ENCODE measurements at regions not wholly inside any gene's neighbourhood (a gene's known extent, or its start where the extent isn't known, plus 50 kb on each side); places are given as distances from the start of the nearest gene placed in this dataset.
"Not testable (repeated sequence)": the region's sequence is repeated elsewhere in the genome, so short reads cannot be mapped to it uniquely, and the experiment has no call there.

- H3K27me3 ChIP-seq (replicated peaks; ENCODE audit: control insufficient read depth, insufficient read depth, low read length): no peaks in the 10 kb centered on the region
- DNase-seq (ENCODE audit: low read depth): no peak
Observed at GRCh38 chr12:19916196-19916753, 452.1 kb upstream of the PDE3A start.

DNA sequence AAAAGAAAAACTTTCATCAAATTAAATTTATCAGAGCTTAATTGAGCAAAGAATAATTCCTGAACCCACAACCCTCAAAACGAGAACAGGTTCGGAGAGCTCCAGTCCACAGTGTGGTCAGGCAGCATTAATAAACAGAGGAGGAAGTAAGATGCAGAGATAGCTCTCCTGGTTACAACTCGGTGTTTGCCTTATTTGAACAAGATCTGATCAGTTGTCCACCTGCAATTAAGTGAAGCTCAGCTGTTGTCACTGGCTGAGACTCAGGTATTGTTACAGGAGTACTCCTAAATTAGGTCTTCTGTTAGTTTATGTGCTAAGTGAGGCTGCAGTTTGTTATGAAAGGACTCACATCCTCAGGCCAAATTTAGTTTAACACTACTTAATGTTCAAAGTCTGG is 451.4 kb upstream of the PDE3A start:
- Histone ChIP-seq H3K4me3 (ENCODE audit: low read length) (no peak overlapping the region), H3K36me3 (ENCODE audit: control insufficient read depth, insufficient read depth, low read length, severe bottlenecking) (no peaks in the 10 kb centered on the region), H3K9ac (ENCODE audit: low read length) (no peak overlapping the region), H3K27me3 (replicated peaks; ENCODE audit: control insufficient read depth, insufficient read depth, low read length) (no peaks in the 10 kb centered on the region), H3K4me1 (ENCODE audit: control insufficient read depth, insufficient read depth, low read length) (no peaks in the 10 kb centered on the region), H3K9me3 (ENCODE audit: control insufficient read depth, low read length) (no peaks in the 10 kb centered on the region)
- no peak for DNase-seq (ENCODE audit: low read depth)

More at GRCh38 chr12:19916196-19916753, 452.1 kb upstream of the PDE3A start:
- Histone ChIP-seq H3K4me1 (ENCODE audit: control insufficient read depth, insufficient read depth, low read length) (no peaks in the 10 kb centered on the region), H3K9ac (ENCODE audit: low read length) (no peak overlapping the region), H3K36me3 (ENCODE audit: control insufficient read depth, insufficient read depth, low read length, severe bottlenecking) (no peaks in the 10 kb centered on the region), H3K4me3 (ENCODE audit: low read length) (no peak overlapping the region), H3K9me3 (ENCODE audit: control insufficient read depth, low read length) (no peaks in the 10 kb centered on the region)

DNA sequence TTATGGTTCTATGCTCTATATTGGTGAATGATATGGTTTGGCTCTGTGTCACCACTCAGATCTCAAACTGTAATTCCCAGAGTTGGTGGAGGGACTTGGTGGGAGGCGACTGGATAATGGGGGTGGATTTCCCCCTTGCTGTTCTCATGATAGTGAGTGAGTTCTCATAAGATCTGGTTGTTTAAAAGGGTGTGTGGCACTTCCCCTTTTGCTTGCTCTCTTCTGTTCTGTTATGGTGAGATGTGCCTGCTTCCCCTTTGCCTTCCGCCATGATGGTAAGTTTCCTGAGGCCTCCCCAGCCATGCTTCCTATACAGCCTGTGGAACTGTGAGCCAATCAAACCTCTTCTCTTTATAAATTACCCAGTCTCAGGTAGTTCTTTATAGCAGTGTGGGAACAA is 446.6 kb upstream of the PDE3A start:
- not testable (repeated sequence) for H3K9me3 ChIP-seq (ENCODE audit: control insufficient read depth, low read length); DNase-seq (ENCODE audit: low read depth); H3K36me3 ChIP-seq (ENCODE audit: control insufficient read depth, insufficient read depth, low read length, severe bottlenecking); H3K27me3 ChIP-seq (replicated peaks; ENCODE audit: control insufficient read depth, insufficient read depth, low read length); H3K9ac ChIP-seq (ENCODE audit: low read length); H3K4me3 ChIP-seq (ENCODE audit: low read length); H3K4me1 ChIP-seq (ENCODE audit: control insufficient read depth, insufficient read depth, low read length)

DNA sequence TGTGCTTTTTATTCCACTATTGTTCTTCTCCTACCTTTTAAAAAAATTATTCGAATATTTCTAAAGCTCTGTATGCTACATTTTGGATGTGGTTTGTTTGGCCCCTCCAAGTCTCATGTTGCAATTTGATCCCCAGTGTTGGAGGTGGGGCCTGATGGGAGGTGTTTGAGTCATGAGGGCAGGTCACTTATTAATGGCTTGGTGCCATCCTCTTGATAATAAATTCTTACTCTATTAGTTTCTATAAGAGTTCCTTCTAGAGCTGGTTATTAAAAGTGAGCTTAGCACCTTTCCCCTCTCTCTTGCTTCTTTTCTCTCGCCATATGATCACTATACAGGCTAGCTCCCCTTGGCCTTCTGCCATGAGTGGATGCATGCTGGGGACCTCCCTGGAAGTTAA is 445.6 kb upstream of the PDE3A start:
- H3K36me3 ChIP-seq (ENCODE audit: control insufficient read depth, insufficient read depth, low read length, severe bottlenecking): no peaks in the 10 kb centered on the region
- no peak overlapping the region for H3K9ac ChIP-seq (ENCODE audit: low read length)
- H3K4me3 ChIP-seq (ENCODE audit: low read length): no peak overlapping the region
- DNase-seq (ENCODE audit: low read depth): no peak
- H3K27me3 ChIP-seq (replicated peaks; ENCODE audit: control insufficient read depth, insufficient read depth, low read length): no peaks in the 10 kb centered on the region
- H3K4me1 ChIP-seq (ENCODE audit: control insufficient read depth, insufficient read depth, low read length): no peaks in the 10 kb centered on the region
- no peaks in the 10 kb centered on the region for H3K9me3 ChIP-seq (ENCODE audit: control insufficient read depth, low read length)

DNA sequence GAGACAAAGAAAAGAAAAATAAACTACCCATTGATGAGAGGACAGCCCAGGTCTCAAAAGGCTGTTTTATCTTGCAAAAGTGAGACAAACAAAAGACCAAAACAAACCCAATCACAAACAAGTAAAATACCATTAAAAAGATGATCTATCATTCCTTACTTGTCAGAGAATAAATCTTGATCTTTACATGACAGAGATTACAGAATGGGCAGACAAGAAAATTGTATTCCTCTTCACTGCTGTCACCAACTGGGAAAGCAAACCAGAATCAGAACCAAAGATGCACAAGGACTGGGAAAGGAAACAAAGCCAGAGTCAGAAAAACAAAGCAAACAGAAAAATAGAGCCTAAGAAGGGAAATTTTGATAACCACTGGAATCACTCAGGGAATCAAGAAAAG is 444.0 kb upstream of the PDE3A start:
- Histone ChIP-seq H3K9me3 (ENCODE audit: control insufficient read depth, low read length) (no peaks in the 10 kb centered on the region), H3K4me1 (ENCODE audit: control insufficient read depth, insufficient read depth, low read length) (no peaks in the 10 kb centered on the region), H3K36me3 (ENCODE audit: control insufficient read depth, insufficient read depth, low read length, severe bottlenecking) (no peaks in the 10 kb centered on the region), H3K4me3 (ENCODE audit: low read length) (no peak overlapping the region), H3K9ac (ENCODE audit: low read length) (no peak overlapping the region), H3K27me3 (replicated peaks; ENCODE audit: control insufficient read depth, insufficient read depth, low read length) (no peaks in the 10 kb centered on the region)
- DNase-seq (ENCODE audit: low read depth): no peak

- Histone ChIP-seq H3K4me3 (ENCODE audit: low read length) (no peak overlapping the region), H3K9me3 (ENCODE audit: control insufficient read depth, low read length) (no peaks in the 10 kb centered on the region), H3K27me3 (replicated peaks; ENCODE audit: control insufficient read depth, insufficient read depth, low read length) (no peaks in the 10 kb centered on the region), H3K9ac (ENCODE audit: low read length) (no peak overlapping the region), H3K4me1 (ENCODE audit: control insufficient read depth, insufficient read depth, low read length) (no peaks in the 10 kb centered on the region), H3K36me3 (ENCODE audit: control insufficient read depth, insufficient read depth, low read length, severe bottlenecking) (no peaks in the 10 kb centered on the region)
- no peak for DNase-seq (ENCODE audit: low read depth)
Observed at GRCh38 chr12:19925841-19926240, 442.5 kb upstream of the PDE3A start.

- no peak for DNase-seq (ENCODE audit: low read depth)
- no peaks in the 10 kb centered on the region for H3K4me1 ChIP-seq (ENCODE audit: control insufficient read depth, insufficient read depth, low read length)
- no peak overlapping the region for H3K4me3 ChIP-seq (ENCODE audit: low read length)
- no peak overlapping the region for H3K9ac ChIP-seq (ENCODE audit: low read length)
- H3K27me3 ChIP-seq (replicated peaks; ENCODE audit: control insufficient read depth, insufficient read depth, low read length): no peaks in the 10 kb centered on the region
- no peaks in the 10 kb centered on the region for H3K9me3 ChIP-seq (ENCODE audit: control insufficient read depth, low read length)
- H3K36me3 ChIP-seq (ENCODE audit: control insufficient read depth, insufficient read depth, low read length, severe bottlenecking): no peaks in the 10 kb centered on the region
Observed at GRCh38 chr12:19926266-19926665, 442.1 kb upstream of the PDE3A start.

GRCh38 chr12:19927661-19928060 is 440.7 kb upstream of the PDE3A start:
- Histone ChIP-seq H3K9me3 (ENCODE audit: control insufficient read depth, low read length) (no peaks in the 10 kb centered on the region), H3K4me3 (ENCODE audit: low read length) (no peak overlapping the region)
- DNase-seq (ENCODE audit: low read depth): no peak

GRCh38 chr12:19932413-19932812 is 435.9 kb upstream of the PDE3A start:
- Histone ChIP-seq H3K9ac (ENCODE audit: low read length) (no peak overlapping the region), H3K4me3 (ENCODE audit: low read length) (no peak overlapping the region), H3K9me3 (ENCODE audit: control insufficient read depth, low read length) (no peaks in the 10 kb centered on the region), H3K36me3 (ENCODE audit: control insufficient read depth, insufficient read depth, low read length, severe bottlenecking) (no peaks in the 10 kb centered on the region), H3K27me3 (replicated peaks; ENCODE audit: control insufficient read depth, insufficient read depth, low read length) (no peaks in the 10 kb centered on the region), H3K4me1 (ENCODE audit: control insufficient read depth, insufficient read depth, low read length) (no peaks in the 10 kb centered on the region)
- DNase-seq (ENCODE audit: low read depth): no peak

More at GRCh38 chr12:19927661-19928060, 440.7 kb upstream of the PDE3A start:
- Histone ChIP-seq H3K27me3 (replicated peaks; ENCODE audit: control insufficient read depth, insufficient read depth, low read length) (no peaks in the 10 kb centered on the region), H3K36me3 (ENCODE audit: control insufficient read depth, insufficient read depth, low read length, severe bottlenecking) (no peaks in the 10 kb centered on the region), H3K4me1 (ENCODE audit: control insufficient read depth, insufficient read depth, low read length) (no peaks in the 10 kb centered on the region), H3K9ac (ENCODE audit: low read length) (no peak overlapping the region)

GRCh38 chr12:19933924-19934323 is 434.4 kb upstream of the PDE3A start:
- Histone ChIP-seq H3K4me3 (ENCODE audit: low read length) (no peak overlapping the region), H3K9me3 (ENCODE audit: control insufficient read depth, low read length) (no peaks in the 10 kb centered on the region), H3K4me1 (ENCODE audit: control insufficient read depth, insufficient read depth, low read length) (no peaks in the 10 kb centered on the region), H3K36me3 (ENCODE audit: control insufficient read depth, insufficient read depth, low read length, severe bottlenecking) (no peaks in the 10 kb centered on the region), H3K9ac (ENCODE audit: low read length) (no peak overlapping the region), H3K27me3 (replicated peaks; ENCODE audit: control insufficient read depth, insufficient read depth, low read length) (no peaks in the 10 kb centered on the region)
- DNase-seq (ENCODE audit: low read depth): no peak

DNA sequence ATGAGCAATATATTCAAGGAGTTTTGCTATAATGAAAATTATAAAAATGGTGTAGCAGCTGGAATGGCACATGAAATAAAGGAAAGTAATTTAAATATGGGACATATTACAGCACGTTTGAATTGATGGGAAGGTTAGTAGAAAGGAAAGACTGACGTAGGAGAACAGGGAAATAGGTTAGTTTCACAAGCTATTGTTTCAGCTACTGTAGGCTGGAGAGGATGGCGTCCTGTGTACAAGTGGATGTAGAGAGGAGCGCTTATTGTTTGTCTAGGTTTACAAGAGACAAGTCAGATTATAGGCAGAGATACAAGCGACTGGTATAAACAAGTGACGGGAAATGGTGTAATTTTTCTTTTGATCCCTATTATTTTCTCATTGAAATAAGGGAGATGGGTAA is 431.2 kb upstream of the PDE3A start:
- H3K9ac ChIP-seq (ENCODE audit: low read length): no peak overlapping the region
- H3K27me3 ChIP-seq (replicated peaks; ENCODE audit: control insufficient read depth, insufficient read depth, low read length): no peaks in the 10 kb centered on the region
- no peaks in the 10 kb centered on the region for H3K36me3 ChIP-seq (ENCODE audit: control insufficient read depth, insufficient read depth, low read length, severe bottlenecking)
- DNase-seq (ENCODE audit: low read depth): no peak
- no peak overlapping the region for H3K4me3 ChIP-seq (ENCODE audit: low read length)
- no peaks in the 10 kb centered on the region for H3K9me3 ChIP-seq (ENCODE audit: control insufficient read depth, low read length)
- no peaks in the 10 kb centered on the region for H3K4me1 ChIP-seq (ENCODE audit: control insufficient read depth, insufficient read depth, low read length)

GRCh38 chr12:19938031-19938430 is 430.3 kb upstream of the PDE3A start:
- no peak for DNase-seq (ENCODE audit: low read depth)
- Histone ChIP-seq H3K36me3 (ENCODE audit: control insufficient read depth, insufficient read depth, low read length, severe bottlenecking) (no peaks in the 10 kb centered on the region), H3K27me3 (replicated peaks; ENCODE audit: control insufficient read depth, insufficient read depth, low read length) (no peaks in the 10 kb centered on the region), H3K9ac (ENCODE audit: low read length) (no peak overlapping the region), H3K4me1 (ENCODE audit: control insufficient read depth, insufficient read depth, low read length) (no peaks in the 10 kb centered on the region), H3K9me3 (ENCODE audit: control insufficient read depth, low read length) (no peaks in the 10 kb centered on the region), H3K4me3 (ENCODE audit: low read length) (no peak overlapping the region)
